ENCODE measurements at regions not wholly inside any gene's neighbourhood (a gene's known extent, or its start where the extent isn't known, plus 50 kb on each side); places are given as distances from the start of the nearest gene placed in this dataset.
A peak's percentile ranks its signal among the peaks of the same experiment; 100 is the strongest.

DNA sequence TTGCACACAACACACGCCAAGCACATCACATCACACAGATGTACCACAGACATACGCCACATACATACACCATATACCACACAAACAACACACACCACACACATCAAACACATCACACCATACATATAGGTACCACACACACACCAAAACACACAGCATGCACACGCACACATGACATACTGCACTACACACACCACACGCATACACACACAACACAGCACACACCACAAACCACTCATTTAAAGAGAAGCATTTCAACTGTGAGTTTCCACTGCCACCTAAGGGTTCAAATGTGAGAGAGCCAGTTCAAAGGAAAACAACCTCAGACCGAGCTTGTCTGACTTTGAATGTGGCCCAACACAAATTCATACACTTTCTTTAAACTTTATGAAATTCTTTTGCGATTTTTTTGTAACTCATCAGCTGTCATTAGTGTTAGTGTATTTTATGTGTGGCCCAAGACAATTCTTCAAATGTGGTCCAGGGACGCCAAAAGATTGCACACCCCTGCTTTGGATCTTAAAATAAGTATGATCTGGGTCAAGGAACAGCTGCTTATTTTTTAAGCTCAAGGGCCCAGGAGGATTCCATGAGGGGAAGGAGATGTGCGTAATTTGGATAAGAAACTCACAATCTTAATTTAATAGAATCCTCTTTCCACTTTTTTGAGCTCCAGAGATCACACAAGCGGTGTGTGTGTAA is 494.6 kb downstream of the GADD45G start:
- DNase-seq (ENCODE audit: low read depth) = no peak

DNA sequence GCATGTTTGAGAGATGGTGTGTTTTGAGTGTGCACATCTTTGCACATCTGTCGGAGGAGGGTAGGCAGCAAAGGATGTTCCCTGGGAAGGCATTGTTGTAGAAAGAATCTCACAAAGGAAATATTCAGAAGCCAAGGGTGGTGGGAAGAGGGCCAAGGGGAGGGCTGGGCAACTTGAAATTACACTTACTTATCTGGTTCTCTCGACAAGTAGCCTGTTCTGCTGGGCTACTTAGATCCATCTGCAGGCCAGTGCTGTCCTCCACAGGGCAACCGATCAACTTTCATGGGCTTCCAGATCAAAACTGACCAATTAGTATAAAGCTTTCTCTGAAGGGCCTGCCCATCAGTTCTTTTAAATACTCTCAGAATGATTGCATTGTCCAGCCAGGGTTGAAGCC is 495.2 kb downstream of the GADD45G start:
- DNase-seq (ENCODE audit: low read depth) = no peak

DNA sequence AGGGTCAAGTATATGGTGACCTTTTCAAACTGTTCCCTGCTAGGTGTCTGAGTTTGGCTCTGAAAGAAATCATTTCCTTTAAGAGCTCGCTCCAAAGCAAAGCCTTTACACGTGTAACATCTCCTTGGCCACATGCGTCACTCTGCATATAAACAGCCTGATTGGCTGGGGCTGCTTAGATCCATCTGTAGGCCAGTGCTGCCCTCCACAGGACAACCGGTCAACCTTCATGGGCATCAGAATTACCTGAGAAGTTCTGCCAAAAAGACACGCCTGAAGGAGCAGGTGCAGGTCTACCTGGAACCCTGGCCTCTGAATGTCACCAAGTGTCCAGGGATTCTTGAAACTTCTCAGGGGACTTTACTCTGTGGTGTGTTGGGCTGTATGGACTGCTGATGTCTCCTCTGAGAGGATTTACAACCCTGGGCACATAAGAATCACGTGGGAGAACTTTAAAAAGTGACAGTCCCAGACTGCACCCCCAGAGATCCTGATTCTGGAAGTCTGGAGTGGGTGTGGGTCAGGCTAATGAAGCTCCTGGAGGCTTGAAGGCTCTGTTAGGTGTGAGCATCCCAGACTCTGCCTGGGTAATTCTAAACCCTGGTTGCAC is 497.6 kb downstream of the GADD45G start:
- DNase-seq (ENCODE audit: low read depth) = peak; percentile 43

DNA sequence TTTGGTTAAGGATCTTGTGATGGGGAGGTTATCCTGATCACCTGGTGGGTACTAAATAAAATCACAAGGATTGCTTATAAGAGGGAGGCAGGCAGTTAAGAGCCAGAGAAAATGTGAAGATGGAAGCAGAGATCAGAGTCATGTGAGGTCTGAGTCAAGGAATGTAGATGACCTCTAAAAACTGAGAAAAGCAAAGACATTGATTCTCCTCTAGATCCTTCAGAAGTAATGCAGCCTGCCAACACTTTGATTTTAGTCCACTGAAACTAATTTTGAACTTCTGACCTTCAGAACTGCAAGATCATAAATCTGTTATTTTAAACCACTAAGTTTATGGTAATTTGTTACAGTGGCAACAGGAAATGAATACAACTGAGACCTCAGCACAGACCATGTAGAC is 499.0 kb downstream of the GADD45G start:
- DNase-seq (ENCODE audit: low read depth) = no peak

DNA sequence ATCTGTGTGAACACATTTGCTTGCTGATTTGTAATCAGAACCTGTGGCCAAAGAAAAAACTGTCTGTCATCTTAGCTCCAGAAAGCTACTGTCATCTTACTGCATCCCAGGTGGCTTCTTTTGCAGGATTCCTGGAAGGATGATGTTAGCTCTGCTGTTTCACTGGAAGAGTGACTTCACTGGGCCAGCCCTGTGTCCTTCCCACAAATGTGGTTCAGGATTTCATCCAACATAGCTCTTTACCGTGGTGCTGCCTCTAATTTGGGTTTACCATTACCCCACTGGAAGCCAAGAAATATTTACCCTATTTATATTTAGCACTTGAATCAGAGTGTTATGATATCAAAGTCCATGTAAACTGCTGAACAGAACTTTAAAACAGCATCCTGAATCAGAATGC is 501.0 kb downstream of the GADD45G start:
- no peak for DNase-seq (ENCODE audit: low read depth)

DNA sequence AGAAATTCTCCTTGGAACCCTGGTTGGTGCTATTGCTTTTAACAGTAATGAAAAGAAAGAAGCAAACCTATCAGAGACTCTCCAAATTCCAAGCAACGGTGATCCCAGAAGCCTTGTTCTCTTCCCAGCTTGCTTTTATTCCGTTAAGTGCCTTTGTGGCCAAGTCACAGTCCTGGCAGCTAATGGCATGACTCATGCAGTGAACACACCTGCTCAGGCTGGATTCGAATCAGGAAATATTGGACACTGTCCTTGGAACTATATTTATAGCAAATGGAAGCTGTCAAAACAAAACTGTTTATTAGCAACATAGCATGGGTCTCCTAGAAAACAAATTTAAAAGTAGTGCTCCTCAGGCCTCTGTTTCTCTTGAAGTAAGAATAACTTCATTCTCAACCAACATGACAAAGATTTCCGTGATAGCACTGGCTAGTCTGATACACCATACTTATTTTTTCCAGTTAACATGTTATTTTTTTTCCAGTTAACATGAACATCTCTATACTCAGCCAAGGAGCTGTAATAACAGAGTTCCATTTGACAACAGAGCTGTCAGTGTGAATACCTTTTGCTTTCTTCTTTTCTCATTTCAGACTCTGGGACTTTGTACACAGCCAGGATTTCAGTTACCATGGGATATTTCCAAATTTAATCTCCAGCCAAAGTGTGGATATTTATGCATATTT is 502.4 kb downstream of the GADD45G start:
- no peak for DNase-seq (ENCODE audit: low read depth)

DNA sequence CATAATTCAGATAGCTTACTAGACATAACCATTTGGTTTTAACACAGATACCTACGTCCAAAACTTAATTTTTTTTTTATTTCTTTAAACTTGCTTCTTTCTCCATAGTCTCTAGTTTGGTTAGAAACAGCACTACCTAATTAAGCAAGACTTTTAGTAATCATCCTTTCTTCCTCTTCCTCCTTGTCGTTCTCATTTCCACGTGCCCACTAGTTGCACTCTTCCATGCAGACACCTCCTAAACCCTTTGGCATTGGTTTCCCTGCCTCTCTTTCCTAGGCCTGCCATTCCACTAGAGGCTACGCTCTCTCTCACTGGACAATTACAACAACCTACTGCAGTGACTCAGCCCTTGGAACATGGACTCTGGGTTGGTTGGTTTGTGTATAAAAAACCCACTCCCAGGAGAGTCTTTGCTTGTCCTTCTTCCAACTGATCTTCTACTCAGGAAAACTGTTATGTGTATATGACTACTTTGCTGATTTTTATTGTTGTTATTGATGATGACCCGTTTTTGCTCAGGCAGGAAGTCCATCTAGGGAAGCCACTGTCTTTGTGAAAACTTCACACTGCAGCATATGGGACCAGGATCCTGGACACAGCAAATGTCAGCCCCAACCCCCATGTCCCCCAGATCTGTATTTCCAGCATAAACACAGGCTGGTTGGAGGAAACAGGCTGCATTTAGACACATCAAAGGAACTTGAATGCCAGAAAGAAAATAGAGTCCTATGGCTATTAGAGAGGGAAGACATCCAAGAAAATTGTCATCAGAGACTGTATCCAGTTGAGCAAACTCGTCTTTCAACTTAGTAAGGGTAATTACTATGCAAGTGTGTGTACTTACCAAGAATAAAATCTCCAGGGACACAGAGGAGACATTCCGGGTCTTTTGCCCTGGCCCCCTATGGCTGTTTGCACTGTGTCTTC is 503.2 kb downstream of the GADD45G start:
- no peak for DNase-seq (ENCODE audit: low read depth)

DNA sequence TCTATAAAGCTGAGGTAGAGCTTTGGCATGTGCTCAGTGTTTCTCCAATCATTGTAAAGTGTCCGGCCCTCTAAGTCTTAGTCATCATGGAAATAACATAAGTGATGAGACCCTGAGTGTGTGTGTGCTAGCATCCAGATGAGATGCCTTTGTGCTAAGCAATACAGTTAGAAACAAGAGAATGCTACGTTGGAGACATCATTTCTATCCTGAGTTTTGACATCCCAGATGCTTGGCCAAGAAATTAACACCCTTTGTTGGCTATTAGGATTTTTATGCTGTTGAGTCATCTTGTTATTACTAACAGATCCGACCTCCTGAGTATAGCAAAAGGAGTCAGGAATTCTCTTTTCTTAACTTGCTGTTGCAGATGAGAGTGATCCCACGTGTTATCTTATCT is 508.0 kb downstream of the GADD45G start:
- DNase-seq (ENCODE audit: low read depth) = no peak

DNA sequence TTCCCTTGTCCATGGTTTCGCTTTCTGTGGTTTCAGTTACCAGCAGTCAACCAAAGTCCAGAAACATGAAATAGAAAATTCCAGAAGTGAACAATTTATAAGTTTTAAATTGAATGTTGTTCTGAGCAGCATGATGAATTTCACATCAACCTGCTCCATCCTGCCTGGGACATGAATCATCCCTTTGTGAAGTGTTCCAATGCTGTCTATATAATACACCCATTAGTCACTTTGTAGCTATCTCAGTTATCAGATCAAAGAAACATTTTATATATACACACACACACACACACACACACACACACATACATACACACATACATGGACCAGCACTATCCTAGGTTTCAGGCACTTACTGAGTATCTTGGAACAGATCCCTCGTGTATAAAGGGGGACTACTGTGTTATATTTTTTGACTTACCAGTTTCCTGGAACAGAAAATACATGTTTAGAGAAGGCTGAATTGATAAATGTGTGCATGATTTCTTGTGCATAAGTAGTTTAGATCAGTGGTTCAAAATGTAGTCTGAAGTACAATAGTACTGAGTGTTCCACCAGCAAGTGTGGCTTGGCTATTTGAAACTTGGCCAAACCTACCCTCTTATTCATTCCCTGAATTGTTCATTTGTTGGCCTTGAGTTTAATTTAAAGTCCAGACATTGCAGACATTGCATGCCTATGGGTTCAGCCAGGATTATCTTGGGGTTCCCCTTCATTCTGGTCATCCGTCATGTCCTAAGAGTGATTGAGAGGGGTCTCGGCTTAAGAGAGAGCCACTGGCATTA is 510.0 kb downstream of the GADD45G start:
- no peak for DNase-seq (ENCODE audit: low read depth)

DNA sequence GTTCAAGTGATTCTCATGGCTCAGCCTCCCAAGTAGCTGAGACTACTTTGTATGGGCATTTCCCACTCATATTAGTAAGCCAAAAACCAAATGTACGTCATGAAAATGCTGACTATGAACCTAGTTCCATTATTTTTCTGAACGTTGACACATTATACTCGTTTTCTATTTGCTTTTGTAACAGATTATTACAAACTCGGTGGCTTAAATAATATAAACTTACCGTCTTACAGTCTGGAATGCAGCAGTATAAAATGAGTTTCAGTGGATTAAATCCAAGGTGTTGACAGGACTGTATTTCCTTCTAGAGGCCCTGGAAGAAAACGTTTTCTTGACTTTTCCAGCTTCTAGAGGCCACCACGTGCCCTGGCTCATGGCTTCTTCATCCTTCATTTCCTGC is 517.0 kb downstream of the GADD45G start:
- DNase-seq (ENCODE audit: low read depth) = no peak

DNA sequence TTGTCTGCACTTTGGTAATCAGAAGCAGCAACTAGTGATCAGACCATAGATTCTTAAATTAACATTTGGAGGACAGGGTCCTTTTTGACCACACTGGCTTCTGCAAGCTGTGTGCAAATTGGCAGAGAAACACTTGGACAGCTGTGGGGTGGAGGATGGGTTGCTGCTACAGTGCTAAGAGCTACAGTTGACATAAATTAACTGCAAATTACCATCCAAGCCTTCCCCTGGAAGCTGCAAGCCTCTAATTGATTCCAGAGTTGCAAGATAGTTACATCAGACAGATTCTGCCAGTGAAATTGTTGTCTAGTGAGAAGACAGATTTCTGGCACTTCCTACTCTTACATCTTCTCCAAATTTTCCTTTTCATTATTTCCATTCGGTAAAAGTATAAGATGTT is 517.7 kb downstream of the DIRAS2 start:
- DNase-seq (ENCODE audit: low read depth) = no peak

DNA sequence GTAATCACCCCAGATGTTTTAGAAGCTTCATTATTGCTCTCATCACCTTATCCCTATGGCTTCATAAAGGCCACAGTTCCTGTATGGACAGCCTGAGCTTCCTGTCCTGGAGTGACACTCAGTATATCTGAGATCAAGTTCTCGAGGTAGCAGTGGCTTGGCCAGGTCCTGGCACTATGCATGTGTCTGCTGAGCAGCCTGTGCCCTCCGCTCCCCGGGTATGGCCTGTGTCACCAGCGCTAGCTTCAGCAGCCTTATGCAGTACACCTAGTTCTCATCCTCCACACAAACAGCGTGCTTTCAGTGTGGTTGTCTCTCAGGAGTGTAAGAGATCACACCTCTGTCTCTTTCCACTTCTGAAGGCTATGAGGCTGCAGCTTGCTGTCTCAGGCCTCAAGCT is 514.7 kb downstream of the DIRAS2 start:
- no peak for DNase-seq (ENCODE audit: low read depth)

DNA sequence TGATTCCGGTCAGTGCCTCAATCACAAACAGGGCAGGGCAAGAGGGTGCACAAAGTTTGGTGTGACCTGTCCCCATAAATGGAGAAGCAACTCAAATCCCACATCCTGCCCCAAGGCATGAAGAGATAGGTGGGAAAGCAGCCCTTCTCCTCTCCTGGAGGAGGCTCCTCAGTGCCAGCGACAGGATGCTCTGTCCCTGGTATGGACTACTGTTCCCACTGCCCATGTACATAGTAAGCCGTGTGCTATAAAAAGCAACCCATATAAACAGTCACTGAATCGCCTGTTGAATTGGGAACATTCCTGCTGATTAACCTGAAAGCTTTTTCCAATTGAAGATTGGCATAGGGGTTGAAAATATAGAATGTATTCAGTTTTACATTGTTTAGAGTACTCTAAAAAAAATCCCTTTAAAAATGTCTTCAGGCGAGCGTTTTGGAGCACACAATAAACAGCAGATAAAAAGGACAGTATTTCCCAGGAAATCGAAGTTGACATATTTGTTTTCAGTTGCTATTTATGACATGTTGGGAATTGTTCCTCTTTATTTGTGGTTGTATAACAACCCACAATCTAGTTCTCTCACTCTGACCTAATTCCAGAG is 513.9 kb downstream of the DIRAS2 start:
- DNase-seq (ENCODE audit: low read depth) = no peak

DNA sequence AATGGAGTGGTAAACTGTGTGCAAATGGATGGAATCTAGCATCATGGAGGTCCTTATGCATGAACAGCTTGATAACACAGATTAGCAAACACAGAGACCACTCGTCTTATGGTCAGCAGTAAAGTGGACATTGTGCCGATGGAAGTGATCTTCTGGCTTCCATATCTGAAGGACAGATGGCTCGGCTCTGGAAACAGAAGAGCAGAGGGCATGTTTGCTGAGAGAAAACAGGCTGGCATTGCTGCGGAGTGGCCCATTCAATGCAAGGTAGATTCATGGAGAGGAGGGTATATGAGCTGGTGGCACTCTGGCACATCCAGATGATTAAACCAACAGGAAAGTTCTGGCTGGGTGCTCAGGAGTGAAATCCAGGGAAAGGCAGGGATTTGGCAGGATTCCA is 513.2 kb downstream of the DIRAS2 start:
- no peak for DNase-seq (ENCODE audit: low read depth)

DNA sequence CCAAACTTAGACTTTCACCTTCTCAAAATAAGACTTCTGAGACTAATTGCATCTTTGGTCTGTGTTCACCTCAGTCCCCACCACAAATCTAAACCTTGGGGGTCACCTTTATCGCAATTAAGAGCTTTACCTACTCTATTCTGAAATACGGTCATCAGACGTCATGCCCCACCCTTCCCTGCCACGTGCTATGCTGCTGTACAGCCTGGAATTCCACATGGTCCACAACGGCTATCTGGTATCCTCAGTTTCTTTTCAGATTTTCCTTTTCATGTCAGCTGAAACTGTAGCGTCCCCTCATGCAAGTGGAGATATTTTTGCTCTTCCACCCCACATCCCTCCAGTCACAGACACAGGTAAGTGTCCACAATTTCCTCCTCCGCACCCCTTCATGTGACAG is 511.1 kb downstream of the DIRAS2 start:
- DNase-seq (ENCODE audit: low read depth) = no peak

DNA sequence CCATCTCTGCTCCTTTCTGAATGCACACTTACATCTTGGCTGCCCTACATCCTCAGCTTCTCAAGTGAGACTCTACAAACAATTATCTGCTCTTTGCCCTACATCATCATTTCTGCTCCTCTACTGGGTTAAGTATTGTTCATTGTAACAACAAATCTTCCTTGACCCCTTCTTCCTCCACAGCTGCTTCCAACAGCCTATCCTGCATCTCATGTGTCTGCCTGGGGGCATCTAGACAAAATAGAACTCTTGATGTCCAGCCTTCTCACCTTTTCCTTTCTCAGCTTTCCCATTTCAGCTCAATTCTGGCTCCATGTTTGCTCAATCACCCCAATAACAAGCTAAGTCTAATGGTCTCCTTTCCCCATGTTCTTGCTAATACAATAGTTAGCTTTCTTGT is 509.8 kb downstream of the DIRAS2 start:
- no peak for DNase-seq (ENCODE audit: low read depth)

DNA sequence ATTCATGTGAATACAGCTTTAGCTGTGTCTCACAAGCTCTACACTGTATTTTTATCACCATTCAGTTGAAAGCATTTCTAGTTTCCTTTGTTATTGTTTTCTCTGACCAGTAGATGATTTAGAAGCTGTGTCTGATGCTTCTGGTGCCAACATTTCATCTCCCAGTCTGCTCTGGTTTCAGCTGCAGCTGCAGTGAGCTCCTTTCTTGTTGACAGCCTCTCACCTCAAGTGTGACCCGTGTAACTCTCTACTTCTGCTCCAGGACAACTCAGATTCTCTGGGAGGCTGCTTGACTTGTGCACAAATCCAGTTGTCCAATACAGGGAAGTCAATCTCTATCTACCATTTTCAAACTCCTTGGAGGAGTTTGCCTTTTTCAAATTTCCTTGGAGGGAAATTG is 504.8 kb downstream of the DIRAS2 start:
- no peak for DNase-seq (ENCODE audit: low read depth)

DNA sequence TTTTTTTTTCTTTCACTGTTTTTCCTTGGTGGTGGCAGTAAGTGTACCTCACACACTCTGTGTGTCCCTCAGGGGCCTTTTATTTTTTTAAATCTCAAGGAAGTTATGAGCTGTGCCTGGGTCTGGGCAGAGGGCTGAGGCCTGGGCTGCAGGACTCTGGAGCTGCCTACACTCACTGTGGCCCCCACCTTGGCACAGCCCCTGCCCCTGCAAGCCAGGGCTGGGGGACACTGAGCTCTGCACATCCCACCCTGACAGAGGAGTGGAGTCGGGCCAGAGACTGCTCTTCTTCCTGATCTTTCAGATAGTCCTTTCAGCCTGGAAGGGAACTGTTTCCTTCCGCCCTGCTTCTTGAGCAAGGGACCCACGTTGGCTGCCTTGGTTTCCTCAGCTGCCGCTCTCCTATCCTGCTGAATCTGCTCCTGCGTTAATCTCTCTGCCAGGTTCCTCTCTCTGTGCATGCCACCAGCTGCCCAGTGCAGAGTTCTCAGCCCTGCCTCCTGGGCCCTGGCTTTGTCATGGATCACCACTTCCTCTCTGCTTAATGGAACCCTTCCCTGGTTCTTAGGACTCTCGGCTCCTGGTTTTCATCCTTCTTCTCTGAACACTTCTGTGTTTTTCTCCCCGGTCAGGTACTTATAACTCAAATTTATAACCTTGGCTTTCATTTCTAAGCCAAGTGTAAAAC is 502.3 kb downstream of the DIRAS2 start:
- DNase-seq (ENCODE audit: low read depth) = no peak

DNA sequence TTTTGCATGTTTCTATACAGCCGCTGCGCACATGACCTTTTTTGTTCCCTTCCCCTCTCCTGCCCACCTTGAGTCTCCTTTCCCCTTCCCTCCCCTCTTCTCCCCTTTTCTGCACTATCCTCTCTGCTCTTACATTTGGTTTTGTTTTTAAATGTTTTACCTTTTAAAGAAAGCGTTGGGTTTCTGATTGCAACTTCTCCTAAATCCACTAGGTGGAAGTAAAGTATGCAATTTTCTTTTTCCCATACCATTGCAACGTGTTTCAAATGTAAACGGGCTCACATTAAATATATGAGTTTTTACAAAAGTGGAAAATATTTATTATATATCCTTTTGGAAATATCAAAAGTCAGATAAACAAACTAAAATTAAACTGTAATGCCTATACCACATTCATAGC is 500.9 kb downstream of the DIRAS2 start:
- no peak for DNase-seq (ENCODE audit: low read depth)

DNA sequence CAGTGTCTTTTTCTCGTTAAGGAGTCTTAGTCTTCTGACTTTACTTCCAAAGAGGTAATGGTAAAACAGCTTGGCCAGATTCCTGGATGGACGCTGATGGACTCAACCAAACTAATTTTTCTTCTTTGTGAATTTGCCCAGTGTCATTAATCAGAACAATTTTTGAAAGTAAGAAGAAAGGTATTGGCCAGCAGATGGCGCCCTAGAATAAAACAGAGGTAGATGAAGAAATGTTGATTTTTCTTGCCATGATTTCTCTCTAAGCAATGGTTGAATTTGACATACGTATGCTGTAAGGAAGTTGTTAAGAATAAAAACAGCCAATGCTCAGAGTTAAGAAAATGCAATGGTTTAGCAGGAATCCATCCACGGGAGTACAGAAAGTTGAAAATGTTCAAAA is 500.0 kb downstream of the DIRAS2 start:
- peak; percentile 53 for DNase-seq (ENCODE audit: low read depth)

DNA sequence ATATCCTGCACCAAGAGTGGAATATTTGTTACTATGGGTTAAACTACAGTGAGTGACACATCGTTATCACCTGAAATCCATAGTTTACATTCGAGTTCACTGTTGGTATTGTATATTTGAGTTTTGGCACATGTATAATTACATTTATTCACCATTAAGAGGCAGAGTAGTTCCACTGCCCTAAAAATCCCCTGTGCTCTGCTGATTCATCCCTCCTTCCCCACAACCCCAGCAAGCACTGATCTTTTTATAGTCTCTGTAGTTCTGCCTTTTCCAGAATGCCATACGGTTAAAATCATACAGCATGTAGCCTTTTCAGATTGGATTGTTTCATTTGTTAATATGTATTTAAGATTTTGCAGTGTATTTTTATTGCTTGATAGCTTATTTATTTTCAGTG is 495.2 kb downstream of the DIRAS2 start:
- no peak for DNase-seq (ENCODE audit: low read depth)

Measured in stimulated activated CD8-positive, alpha-beta memory T cell treated with anti-CD3 and anti-CD28 coated beads, Interleukin-12 subunit alpha, Interleukin-12 subunit beta, amount 100 ng/mL, for 1 hour (primary cell).